Sigmoid colon (tissue), 6 donors: ENCODE measurements at regions not wholly inside any gene's neighbourhood (a gene's known extent, or its start where the extent isn't known, plus 50 kb on each side); places are given as distances from the start of the nearest gene placed in this dataset.

Source experiments
- DNase-seq: peaks from one replicate; pipeline ENCODE4 v3.0.0-alpha.2; 2019
- H3K27ac ChIP-seq, 4 donors: fragments of 200-600 bp; sonication (generic); one replicate each; pipeline ENCODE4 v1.5.1; 2016 to 2019; ENCODE audit warnings: mild to moderate bottlenecking in 1 of 4
- H3K27me3 ChIP-seq, 3 donors: fragments of 200-600 bp; sonication (generic); one replicate each; pipeline ENCODE4 v1.5.1; 2019; ENCODE audit warnings: mild to moderate bottlenecking in 1 of 3
- H3K36me3 ChIP-seq, 4 donors: fragments of 200-600 bp; sonication (generic); one replicate each; pipeline ENCODE4 v1.5.1; 2016 to 2019
- H3K4me1 ChIP-seq, 4 donors: fragments of 200-600 bp; sonication (generic); one replicate each; pipeline ENCODE4 v1.5.1; 2017 to 2019
- H3K4me3 ChIP-seq, 4 donors: fragments of 200-600 bp; sonication (generic); one replicate each; pipeline ENCODE4 v1.5.1; 2017 to 2019; ENCODE audit warnings: mild to moderate bottlenecking in 2 of 4, moderate library complexity in 1 of 4
- H3K9me3 ChIP-seq, 4 donors: fragments of 200-600 bp in 3 of 4; sonication (generic) in 3 of 4; one replicate each; pipeline versions ENCODE4 v1.5.1 to v1.6.1; 2013 to 2019
- CTCF ChIP-seq, 4 experiments: fragments of 450-650 bp in 3 of 4; fragments of 200-600 bp in 1 of 4; IDR thresholded peaks; one replicate each; pipeline ENCODE4 v1.5.1; 2016 to 2019; ENCODE audit warnings: antibody characterized with exemption in 4 of 4, mild to moderate bottlenecking in 3 of 4, moderate library complexity in 2 of 4
- EP300 ChIP-seq, 4 donors: sonication (generic); formaldehyde crosslinking; IDR thresholded peaks; one replicate each; pipeline ENCODE4 v1.6.1; 2017; ENCODE audit warnings: antibody characterized with exemption in 4 of 4
- POLR2A ChIP-seq, 2 donors: fragments of 450-650 bp; IDR thresholded peaks; one replicate each; pipeline ENCODE4 v1.6.1; 2016; ENCODE audit warnings: antibody characterized with exemption in 2 of 2, mild to moderate bottlenecking in 2 of 2, moderate library complexity in 2 of 2
- POLR2AphosphoS5 ChIP-seq, 4 donors: sonication (generic); formaldehyde crosslinking; IDR thresholded peaks; one replicate each; pipeline ENCODE4 v1.6.1; 2017; ENCODE audit warnings: antibody characterized with exemption in 4 of 4
- WGBS, 2 donors: extraction: QIAGEN DNeasy Blood & Tissue Kit; methylation state at CpG; one replicate each; pipeline ENCODE4 v1.1.7; 2013; 5-methylcytosine and 5-hydroxymethylcytosine counted together
- intact Hi-C: fragments of 100-400 bp; cut with DNase I; formaldehyde crosslinking; loops from one replicate; pipeline ENCODE4 v1.15.1; 2023
- donor health status: healthy with polysubstance abuse.
- donor health status: healthy.

GRCh38 chr12:92213166-92213565 lies 67.5 kb upstream of the BTG1 start:
- no peak overlapping the region for H3K4me3 ChIP-seq
- WGBS, 2 donors = 91 to 92% methylated on average over 2 of the region's 2 CpGs
- DNase-seq = no peak
- no peak for TF ChIP-seq EP300 (IDR thresholded peaks at IDR 0.05)
- H3K27me3 ChIP-seq = no peaks in the 10 kb centered on the region
- H3K36me3 ChIP-seq = no peaks in the 10 kb centered on the region
- H3K4me1 ChIP-seq = no peaks in the 10 kb centered on the region
- H3K9me3 ChIP-seq = peaks cover 0 to 3% (median 0%) of the 10 kb centered on the region in 4 donors
- H3K27ac ChIP-seq = no peak overlapping the region
- intact Hi-C loops = no loop called here

- intact Hi-C loops = no loop called here
- no peak for TF ChIP-seq POLR2AphosphoS5 (IDR thresholded peaks at IDR 0.05)
- TF ChIP-seq POLR2A (IDR thresholded peaks at IDR 0.05) = no peak
- TF ChIP-seq CTCF (IDR thresholded peaks at IDR 0.05) = no peak
- TF ChIP-seq EP300 (IDR thresholded peaks at IDR 0.05) = no peak
- peaks cover 0 to 3% (median 0%) of the 10 kb centered on the region in 4 donors for H3K9me3 ChIP-seq
- 80 to 91% methylated on average over 4 of the region's 4 CpGs for WGBS, 2 donors
- H3K4me3 ChIP-seq = no peak overlapping the region
- H3K4me1 ChIP-seq = no peaks in the 10 kb centered on the region
- H3K27ac ChIP-seq = no peak overlapping the region
- H3K36me3 ChIP-seq = no peaks in the 10 kb centered on the region
- no peaks in the 10 kb centered on the region for H3K27me3 ChIP-seq
- no peak for DNase-seq
Measured at GRCh38 chr12:92210071-92210470, 64.4 kb upstream of the BTG1 start.

GRCh38 chr12:92208613-92209121 lies 63.0 kb upstream of the BTG1 start:
- no peak overlapping the region for H3K4me3 ChIP-seq
- peak in 1 of 4 donors; percentile 28 for TF ChIP-seq POLR2AphosphoS5 (IDR thresholded peaks at IDR 0.05)
- TF ChIP-seq EP300 (IDR thresholded peaks at IDR 0.05) = no peak
- no peak for TF ChIP-seq POLR2A (IDR thresholded peaks at IDR 0.05)
- TF ChIP-seq CTCF (IDR thresholded peaks at IDR 0.05) = no peak
- DNase-seq = no peak
- WGBS, 2 donors = 25 to 39% methylated on average over 6 of the region's 6 CpGs
- H3K36me3 ChIP-seq = no peaks in the 10 kb centered on the region
- intact Hi-C loops = no loop called here
- H3K9me3 ChIP-seq = peaks cover 0 to 3% (median 0%) of the 10 kb centered on the region in 4 donors
- no peaks in the 10 kb centered on the region for H3K4me1 ChIP-seq
- peak overlapping the region in 1 of 4 donors; percentile 8 for H3K27ac ChIP-seq
- H3K27me3 ChIP-seq = no peaks in the 10 kb centered on the region

GRCh38 chr12:92206596-92206995 lies 61.0 kb upstream of the BTG1 start:
- Histone ChIP-seq H3K27me3 (no peaks in the 10 kb centered on the region), H3K4me1 (no peaks in the 10 kb centered on the region), H3K36me3 (no peaks in the 10 kb centered on the region), H3K27ac (no peak overlapping the region), H3K4me3 (no peak overlapping the region), H3K9me3 (peaks cover 0 to 3% (median 0%) of the 10 kb centered on the region in 4 donors)
- 95 to 100% methylated on average over 1 of the region's 1 CpG for WGBS, 2 donors
- DNase-seq = no peak
- TF ChIP-seq EP300 (IDR thresholded peaks at IDR 0.05) = no peak
- no peak for TF ChIP-seq POLR2AphosphoS5 (IDR thresholded peaks at IDR 0.05)
- intact Hi-C loops = no loop called here

- intact Hi-C loops = no loop called here
- Histone ChIP-seq H3K27ac (no peak overlapping the region), H3K4me3 (no peak overlapping the region), H3K27me3 (no peaks in the 10 kb centered on the region), H3K9me3 (peaks cover 0 to 1% (median 0%) of the 10 kb centered on the region in 4 donors), H3K36me3 (no peaks in the 10 kb centered on the region), H3K4me1 (no peaks in the 10 kb centered on the region)
- no peak for DNase-seq
- WGBS, 2 donors = 98 to 100% methylated on average over 1 of the region's 1 CpG
- TF ChIP-seq CTCF (IDR thresholded peaks at IDR 0.05) = no peak
- TF ChIP-seq POLR2AphosphoS5 (IDR thresholded peaks at IDR 0.05) = no peak
- TF ChIP-seq EP300 (IDR thresholded peaks at IDR 0.05) = no peak
- no peak for TF ChIP-seq POLR2A (IDR thresholded peaks at IDR 0.05)
Measured at GRCh38 chr12:92206011-92206410, 60.4 kb upstream of the BTG1 start.
